NCI-H345 (cell line): ENCODE measurements at regions not wholly inside any gene's neighbourhood (a gene's known extent, or its start where the extent isn't known, plus 50 kb on each side); places are given as distances from the start of the nearest gene placed in this dataset.
"Not testable (repeated sequence)": the region's sequence is repeated elsewhere in the genome, so short reads cannot be mapped to it uniquely, and the experiment has no call there.

Experiments used
- DNase-seq: peaks from one replicate; lab custom pipeline; 2025; lab: John Stamatoyannopoulos, UW

DNA sequence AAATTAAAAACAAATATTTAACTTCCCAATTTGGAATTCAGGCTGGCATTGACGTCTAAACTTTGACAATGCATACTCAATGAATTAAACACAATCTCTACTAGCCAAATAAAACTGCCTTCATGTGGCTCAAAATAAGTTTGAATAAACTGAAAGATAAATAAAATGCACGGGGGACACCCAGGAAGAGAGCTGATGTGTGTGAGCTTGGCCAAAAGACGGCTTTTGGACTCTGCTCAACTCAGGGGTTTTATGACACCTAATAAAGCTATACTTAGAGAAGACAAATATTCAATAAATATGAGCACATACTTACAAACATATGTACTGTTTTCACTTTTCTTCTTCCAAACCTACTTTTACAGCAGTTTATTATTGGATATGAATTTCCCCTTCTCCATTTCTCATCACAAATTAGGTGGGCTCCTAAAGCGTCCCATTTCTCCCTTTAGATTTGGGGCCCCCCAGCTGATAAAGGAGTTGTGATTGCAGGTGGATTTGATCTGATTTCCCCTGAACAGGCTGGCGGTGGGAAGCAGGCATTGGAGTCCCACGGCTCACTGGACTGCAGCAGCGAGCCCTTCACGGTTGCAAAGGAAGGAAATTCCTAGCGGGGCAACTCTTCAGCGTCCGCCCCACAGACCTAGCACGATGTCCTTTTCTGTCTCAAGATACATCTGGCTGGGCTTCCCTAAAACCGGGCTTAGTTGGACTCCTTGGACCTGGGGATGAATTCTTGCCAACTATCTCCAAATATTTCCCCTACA lies 79.6 kb downstream of the INSIG1 start:
- DNase-seq = no peak

- DNase-seq = no peak
Observed at GRCh38 chr7:155377838-155378579, 79.9 kb upstream of the EN2 start.

GRCh38 chr7:155378580-155378934 lies 79.4 kb upstream of the EN2 start:
- no peak for DNase-seq

GRCh38 chr7:155378959-155379871 lies 78.7 kb upstream of the EN2 start:
- no peak for DNase-seq

DNA sequence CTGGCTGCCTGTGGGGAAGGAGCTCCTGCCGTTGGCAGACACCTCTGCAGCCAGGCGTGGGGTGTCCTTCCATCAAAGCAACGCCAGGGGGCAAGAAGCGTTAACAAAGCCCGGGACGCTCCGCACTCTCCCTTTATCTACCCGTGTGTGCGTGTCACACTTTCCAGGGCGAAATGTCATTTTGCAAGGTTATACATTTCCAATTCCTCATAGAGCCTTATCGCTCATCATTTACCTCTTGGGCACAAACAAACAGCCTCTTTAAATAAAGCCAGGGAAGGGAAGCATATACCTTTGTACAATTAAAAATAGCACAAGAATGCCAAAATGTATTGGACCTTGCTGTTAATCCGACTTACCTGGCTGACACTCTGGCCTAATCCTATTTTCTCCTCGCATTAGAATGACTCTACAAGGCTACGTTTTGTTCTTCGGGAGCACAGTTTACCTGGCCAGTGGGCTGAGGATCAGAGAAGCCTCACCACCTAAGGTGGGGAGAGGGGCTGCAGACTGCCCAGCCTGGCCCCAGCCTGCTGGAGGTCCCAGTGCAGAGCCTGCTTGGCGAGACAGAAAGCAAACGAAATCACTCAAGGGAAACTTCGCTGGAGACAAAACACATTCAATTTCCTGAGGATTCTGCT lies 77.6 kb upstream of the EN2 start:
- DNase-seq = peak; percentile 87

DNA sequence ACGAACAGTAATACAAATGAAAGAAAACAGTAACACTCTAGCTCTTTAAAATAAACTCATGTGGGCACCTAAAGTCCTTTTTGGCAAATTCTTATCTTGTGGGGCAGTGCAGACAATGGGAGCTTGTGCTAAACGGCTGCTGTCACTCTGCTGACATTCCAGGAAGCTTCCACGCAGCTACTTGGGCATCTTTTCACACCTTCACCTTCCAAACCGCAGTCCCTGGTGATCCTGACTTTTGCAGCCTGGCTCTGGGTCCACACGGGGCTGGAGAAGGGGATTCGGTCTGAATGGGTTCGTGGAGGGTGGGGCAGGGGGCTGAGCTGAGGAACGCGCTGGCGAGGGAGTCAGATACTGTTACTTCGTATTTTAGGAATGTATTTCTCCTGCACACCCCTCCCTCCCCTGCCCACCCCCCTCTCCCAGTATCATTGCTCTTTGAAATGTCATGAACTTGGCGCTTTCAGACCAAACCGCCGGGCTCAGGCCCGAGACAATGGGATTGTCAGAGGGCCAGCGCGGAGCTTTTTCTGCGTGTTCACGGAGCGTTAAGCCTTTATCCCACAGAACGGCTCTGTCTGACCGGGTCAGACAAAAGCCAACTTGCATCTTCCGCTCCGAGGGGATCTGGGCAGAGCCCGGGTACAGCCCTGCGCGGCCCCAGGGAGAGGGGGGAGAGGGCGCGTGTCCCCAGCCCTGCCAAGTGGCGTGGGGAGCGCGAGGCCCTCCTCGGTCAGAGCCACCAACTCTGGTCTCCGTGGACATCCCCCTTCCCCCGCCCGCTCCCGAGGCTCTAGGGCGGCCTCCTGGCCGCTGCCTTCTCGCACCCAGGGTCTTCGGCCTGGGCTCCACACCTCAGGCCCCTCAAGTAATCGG lies 76.7 kb upstream of the EN2 start:
- no peak for DNase-seq

DNA sequence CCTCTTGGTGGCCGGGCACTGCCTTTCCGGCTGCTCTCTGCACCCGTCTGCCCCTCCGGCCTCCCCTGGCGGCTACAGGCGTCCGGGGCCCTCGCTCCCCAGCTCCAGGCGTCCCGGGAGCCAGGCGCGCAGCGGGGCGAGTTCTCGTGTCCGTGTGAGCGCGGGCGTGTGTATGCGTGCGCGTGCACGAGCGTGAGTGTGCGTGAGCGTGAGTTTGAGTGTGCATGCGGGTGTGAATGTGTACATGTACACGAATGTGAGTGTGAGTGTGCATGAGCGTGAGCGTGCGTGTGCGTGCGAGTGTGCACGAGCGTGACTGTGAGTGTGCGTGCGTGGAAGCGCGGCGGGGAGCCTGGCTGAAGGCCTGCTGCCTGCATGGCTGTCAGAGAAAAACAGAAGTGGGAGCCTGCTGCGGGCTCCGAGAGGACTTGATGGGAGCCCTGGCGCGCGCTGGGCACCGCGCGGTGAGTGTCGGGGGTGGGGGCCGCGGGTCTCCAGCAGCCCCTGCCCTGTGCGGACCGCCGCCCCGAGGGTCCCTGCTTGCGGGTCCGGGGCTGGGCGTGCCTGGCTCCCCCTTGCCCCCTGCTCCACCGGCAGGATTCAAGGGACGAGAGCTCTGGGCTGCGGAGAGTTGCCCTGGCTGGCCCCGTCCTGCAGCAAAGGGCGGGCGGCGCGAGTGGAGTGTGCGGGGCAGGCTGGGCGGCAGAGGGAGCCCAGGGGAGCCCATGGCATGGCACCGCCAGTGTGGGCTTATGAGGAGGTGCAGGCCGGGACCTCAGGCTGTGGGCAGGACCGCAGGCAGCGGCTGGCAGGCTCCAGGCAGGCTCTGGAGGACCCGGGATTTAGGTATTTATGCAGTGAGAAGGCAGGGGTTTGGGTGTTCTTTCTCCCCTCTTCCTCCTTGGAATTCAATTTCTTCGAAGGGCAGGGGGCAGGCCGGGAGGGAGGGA lies 75.8 kb upstream of the EN2 start:
- DNase-seq = no peak

DNA sequence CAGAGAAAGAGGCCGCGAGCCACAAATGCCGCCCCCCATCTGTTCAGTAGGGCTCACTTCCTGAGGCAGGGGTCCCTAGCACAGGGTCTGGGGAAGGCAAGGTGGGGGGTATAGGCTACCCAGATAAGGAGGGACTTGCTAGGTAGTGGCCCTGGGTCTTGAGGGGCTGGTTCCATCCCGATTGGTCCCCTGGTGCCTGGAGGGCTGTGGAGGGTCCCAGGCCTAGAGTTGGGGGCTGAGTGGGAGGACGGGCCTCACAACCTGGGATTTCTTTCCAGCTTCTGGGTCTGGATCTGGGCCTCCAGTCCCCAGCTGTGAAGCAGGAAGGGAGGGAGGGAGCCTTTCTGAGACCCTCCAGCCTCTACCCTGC lies 75.1 kb upstream of the EN2 start:
- DNase-seq = no peak

DNA sequence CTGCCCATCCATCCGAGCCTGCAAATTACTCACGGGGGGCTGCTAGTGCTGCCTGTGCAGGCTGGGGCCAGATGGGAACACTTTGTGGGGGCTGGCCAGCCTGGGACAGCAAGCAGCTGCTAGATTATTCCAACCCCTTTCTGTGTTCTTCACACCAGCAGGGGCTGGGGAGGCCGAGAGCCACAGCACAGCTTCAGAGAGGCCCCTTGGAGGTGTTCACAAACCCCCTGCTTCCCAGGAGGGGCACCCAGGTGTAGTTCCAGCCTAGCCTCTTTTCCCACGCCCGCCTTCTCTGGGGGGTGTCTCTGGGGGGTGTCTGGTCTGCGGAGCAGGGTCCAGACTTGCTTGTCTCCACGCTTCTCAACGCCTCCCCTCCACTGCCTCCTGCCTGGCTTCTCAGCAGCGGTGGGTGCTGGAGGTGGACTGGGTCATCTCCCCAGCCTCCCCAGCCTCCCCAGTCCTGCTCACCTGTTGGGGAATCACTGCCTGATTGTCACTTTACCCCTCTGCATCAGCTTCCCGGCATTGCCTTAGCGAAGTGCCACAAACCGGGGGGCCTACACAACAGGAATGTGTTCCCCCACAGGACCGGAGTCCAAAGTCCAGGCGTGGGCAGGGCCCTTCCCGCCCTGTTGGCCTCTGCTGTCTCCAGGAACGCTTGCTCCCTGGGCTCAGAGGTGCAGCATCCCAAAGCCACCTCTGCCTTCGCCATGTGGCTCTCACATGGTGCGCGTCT lies 74.0 kb upstream of the EN2 start:
- no peak for DNase-seq

DNA sequence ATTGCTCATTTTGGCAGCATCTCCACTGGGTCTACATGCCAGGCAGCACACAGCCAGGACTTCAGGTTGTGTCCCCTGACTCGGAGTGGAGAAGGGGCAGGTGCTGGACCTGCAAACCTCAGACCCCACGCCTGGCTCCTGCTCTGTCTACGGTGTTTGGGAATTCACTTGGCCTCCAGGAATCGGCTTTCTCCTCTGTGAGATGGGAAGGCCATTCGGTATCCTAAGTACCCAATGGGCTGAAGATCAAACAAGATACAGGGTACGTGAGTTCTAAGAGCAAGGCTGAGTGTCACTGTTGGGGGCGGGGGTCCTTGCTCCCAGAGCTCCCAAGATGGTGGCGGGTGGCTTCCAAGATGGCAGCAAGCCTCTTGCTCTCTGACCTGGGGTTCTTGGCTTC lies 73.2 kb upstream of the EN2 start:
- no peak for DNase-seq

DNA sequence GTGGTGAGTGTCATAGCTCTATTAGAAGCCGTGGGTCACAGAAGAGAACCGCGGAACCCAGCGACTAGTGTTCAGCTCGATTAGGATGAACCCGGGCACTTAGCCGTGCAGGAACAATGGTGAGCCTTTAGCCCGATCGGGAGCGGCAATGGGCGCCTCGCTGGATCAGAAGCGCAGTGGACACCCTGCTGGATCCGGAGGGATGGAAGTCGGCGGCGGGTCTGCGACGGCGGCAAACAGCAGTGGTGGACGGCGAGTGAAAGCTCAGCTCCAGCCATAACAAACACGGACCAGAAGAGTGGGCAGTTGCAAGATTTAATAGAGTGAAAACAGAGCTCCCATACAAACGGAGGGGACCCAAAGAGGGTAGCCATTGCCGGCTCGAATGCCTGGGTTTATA lies 72.7 kb upstream of the EN2 start:
- not testable (repeated sequence) for DNase-seq

DNA sequence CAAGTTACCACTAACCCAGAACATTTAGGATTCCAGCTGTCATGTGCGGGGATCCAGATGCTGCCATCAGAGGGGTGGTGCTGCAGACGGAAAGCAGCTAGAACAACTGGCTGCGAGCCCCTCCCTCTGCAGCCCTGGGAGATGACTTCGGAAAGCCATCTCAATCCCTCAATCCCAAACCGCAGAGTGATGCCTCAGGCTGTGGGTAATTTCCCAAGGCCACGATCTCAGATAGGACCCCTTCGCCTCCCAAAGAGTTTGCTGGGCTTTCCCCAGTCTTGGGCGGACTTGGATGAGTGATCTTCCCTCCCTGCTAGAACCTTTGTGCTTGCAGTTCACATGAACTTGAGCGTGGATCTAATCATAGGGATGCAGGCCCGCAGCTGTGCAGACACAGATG lies 71.3 kb upstream of the EN2 start:
- DNase-seq = no peak

DNA sequence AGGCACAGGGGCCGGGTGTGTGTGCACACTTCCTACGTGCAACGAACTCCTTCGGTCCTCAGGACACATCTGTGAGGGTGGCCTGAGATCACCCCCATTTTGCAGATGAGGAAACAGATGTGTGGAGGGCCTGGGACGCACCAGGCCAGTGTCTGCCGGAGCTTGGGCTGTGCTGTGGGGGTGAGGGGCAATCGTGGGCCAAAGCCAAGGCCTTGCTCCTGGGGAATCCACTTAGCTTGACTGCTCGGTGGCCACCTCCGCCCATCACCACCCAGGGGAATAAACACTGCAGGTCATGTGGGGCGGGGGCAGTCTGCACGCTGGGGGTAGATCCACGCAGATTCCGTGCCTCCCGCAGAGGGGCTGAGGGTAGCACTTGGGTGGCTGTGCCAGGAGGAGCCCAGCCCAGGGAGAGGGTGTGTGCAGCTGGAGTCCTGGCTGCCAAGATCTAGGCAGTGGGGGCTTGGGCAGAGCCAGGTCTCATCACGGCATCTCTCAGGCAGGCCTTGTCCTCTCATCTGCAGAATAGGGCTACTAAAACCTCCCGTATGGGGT lies 70.8 kb upstream of the EN2 start:
- no peak for DNase-seq

GRCh38 chr7:155388561-155388960 lies 69.4 kb upstream of the EN2 start:
- DNase-seq = no peak

- DNase-seq = no peak
Observed at GRCh38 chr7:155391414-155391813, 66.5 kb upstream of the EN2 start.

DNA sequence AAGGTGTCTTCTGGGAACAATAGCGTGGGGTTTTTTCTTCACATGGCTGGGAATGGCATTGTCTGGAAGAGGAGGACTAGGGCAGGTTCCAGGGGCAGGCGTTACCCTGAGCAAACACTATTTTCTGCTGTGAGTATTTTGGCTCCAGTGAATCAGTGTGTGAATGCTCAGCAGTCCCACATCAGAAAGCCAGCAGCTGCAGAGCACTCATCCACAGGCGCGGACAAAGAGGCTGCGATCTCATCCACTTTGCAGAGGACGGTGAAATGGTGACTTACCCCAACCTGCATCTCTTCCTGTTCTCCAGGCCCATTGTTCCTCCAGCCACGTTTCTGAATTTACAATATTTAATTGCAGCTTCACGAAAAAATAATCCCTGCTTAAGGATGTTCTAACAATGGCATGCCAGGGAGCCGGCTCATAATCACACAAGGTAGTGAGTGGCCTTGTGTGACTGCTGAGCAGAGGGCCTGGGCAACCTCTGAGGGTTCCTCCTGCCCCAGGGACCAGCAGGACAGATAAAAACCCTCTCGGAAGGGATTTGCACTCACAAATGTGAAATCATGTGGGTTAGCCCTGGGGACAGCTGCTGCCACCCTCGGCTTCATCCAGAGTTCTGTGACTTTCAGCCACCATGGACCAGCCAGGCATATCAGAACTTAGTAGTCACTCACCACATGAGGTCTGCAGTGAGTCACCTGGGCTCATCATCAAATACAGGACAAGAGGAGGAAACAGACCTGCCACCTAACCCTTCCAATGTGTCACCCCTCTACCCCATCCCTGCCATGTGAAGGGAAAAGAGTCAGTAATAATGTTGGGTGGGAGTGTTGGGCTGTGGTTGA lies 65.0 kb upstream of the EN2 start:
- DNase-seq = peak; percentile 49

GRCh38 chr7:155394413-155394812 lies 63.5 kb upstream of the EN2 start:
- DNase-seq = no peak

DNA sequence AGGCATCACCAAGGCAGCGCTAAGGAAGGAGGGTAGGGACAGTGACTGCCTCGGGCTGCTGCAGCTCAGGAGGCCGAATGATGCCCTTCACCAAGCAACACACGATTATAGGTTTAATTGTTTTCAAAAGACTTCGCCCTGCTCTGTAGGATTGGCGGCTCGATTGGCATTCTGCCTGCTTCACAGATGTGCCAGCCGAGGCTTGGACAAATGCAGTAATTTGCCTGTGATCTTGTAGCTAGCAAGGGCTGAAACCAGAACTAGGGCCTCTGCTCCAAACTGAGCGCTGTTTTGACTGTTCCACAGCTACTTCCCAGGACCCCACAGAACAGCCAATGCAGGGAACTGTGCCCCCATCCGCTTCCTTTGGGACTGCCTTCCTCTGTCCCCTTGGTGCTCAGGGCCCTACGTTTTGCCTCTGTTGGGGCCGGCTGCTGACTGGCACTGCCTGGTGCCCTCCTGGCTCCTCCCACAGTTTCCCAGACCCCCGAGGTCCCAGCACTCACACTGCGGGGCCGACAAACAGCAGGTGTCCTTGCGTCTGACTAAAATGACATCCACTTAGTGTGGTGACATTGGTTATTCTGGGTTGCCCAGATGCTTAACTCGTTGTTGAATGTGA lies 62.6 kb upstream of the EN2 start:
- DNase-seq = no peak
